HG03575 (cell line): ENCODE measurements at regions not wholly inside any gene's neighbourhood (a gene's known extent, or its start where the extent isn't known, plus 50 kb on each side); places are given as distances from the start of the nearest gene placed in this dataset.

ENCODE experiments used
- ATAC-seq: cut with Tn5 transposase; IDR thresholded peaks from one replicate; pipeline ENCODE4 v1.9.1; 2021; ENCODE audit not compliant: unreplicated experiment, insufficient number of reproducible peaks, low FRiP score; ENCODE audit errors: extremely low read depth

DNA sequence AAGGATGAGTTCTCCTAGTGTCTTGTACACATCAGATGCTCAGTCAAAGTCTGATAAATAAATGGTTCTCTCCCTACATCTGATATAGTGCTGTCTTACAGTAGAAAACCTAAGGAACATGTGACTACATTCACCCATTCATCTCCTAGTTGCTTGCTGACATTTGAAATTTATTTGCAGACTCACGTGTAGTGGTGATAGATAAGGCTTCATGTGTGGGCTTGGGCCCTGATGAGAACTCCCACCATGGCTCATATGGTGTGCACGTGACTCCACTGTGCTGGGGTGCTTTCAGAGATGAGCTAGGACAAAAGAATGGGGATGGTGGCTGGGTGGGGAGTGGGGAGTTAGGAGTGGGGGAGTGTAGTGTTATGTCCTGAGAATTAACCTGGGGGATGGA, 287.3 kb downstream of the RPS24 start:
- ATAC-seq: no peak

- no peak for ATAC-seq
Observed at GRCh38 chr10:78321500-78321899, 287.8 kb downstream of the RPS24 start.

DNA sequence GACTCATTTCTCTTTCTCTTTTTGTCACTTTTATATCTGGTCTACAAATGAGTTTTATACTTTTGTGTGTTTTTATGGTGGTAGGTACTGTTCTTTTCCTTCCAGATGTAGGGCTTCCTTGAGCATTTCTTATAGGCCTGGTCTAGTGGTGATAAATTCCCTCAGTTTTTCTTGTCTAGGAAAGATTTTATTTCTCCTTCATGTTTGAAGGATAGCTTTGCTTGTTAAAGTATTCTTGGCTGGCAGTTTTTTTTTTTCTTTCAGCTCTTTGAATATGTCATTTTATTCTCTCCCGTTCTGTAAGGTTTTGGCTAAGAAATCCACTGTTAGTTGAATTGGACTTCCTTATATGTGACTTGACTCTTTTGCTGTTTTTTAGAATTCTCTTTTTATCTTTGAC, 292.7 kb downstream of the RPS24 start:
- no peak for ATAC-seq

DNA sequence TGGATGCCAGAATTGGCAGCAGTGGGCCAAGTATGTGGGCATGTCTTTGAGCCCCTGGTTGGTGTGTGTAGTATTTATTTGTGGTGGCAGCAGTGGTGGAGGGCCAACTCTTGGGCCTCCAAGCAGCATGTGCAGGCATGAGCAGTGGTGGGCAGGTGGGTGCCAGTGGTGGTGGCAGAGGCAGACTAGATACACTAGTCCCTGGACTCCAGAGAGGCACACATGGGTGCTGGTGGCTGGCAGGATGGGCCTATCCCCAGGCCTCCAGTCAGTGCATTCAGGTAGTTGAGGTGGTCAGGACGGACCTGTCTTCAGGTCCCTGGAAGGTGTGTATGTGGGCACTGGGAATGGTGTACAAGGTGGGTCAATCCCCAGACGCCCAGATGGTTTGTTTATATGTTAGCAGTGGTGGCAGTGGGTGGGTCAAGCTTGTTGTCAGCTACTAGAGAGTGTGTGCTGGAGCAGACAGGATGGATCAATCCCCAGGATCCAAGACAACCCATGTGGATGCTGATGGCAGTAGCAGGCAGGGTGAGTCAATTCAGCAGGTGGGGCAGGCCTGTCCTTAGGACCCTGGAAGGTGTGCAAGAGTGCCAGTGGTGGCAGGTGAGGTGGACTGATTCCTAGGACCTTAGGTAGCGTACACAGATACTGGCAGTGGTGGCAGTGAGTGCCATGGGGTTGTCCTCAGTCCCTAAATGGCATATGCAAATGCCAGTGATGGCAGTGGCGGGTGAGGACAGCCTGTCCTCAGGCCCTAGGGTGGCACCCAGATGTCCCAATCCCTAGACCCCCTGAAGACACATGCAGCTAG, 294.3 kb downstream of the RPS24 start:
- ATAC-seq: no peak

DNA sequence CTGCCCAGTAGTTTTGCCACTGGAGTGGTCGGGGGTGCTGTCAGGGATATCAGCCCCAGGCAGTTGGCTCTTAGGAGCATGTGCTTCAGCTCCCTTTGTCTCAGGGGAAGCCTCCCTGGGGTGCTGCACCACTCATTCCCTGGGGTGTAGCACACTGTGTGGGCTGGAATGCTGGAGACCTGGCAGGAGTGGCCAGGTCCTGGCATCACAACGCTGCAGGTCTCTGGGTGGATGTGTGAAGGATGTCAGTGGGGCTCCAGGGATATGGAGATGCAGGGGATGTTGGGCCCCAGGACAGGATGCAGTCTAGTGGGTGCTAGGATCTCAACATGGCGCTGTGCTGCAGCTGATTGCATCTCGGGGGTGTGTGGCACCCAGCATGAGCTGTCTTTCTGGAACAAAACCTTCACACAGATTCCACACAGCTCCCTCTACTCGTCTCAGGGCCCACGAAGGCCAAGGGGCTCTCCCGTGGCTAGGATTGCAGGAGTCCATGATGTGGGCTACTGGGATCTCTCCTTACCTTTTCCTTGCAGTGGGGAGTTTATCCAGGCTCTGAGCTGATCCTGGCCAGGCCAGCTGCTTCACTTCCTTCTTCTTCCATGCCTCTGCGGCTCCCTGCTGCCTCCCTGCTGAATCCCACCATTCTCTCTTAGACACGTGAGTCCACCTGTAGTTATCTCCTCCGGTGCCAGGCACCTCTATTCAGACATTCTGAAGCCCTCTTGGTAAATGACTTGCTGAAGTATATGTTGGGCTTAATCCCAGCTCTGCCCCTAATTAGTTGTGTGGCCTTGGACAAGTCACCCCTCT, 295.1 kb downstream of the RPS24 start:
- ATAC-seq: no peak

- no peak for ATAC-seq
Observed at GRCh38 chr10:78330884-78331283, 297.2 kb downstream of the RPS24 start.

- no peak for ATAC-seq
Observed at GRCh38 chr10:78331391-78331922, 297.8 kb downstream of the RPS24 start.

DNA sequence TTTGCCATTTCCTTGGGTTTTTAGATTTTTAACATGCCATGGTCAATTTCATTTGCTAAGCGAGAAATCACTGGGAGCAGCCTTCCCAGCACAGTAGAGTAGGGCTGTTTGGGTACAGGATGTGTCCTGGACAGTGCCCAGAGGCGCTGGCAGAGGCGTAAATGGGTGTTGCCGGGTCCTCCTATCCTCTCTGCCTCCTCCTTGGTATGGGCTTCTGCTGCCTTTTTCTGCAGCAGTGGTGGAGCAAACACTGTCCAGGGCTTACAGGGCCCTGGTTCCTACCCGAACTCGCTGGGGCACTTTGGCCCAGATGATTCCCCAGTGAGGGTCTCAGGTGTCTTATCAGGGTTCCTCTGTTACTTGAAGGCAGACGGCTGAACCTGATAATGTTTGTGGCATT, 298.3 kb downstream of the RPS24 start:
- ATAC-seq: no peak

DNA sequence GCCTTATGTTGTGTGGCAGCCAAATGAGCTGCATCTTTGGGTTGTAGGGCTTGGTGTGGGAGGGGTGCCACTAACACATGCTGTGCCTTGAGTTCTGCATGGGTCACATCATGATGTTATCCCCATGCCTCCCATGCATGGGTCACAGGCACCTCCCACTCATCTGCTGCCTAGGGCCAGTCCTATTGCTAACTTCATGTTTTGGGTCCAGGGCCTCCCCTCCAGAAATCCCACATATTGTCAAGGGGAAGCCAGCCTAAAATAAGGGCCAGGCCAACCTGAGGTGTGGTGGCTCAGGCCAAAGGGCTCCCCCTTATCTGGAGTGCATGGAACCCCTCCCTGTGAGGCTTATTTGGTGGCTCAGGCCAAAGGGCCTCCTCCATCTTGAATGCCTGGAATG, 299.0 kb downstream of the RPS24 start:
- no peak for ATAC-seq

DNA sequence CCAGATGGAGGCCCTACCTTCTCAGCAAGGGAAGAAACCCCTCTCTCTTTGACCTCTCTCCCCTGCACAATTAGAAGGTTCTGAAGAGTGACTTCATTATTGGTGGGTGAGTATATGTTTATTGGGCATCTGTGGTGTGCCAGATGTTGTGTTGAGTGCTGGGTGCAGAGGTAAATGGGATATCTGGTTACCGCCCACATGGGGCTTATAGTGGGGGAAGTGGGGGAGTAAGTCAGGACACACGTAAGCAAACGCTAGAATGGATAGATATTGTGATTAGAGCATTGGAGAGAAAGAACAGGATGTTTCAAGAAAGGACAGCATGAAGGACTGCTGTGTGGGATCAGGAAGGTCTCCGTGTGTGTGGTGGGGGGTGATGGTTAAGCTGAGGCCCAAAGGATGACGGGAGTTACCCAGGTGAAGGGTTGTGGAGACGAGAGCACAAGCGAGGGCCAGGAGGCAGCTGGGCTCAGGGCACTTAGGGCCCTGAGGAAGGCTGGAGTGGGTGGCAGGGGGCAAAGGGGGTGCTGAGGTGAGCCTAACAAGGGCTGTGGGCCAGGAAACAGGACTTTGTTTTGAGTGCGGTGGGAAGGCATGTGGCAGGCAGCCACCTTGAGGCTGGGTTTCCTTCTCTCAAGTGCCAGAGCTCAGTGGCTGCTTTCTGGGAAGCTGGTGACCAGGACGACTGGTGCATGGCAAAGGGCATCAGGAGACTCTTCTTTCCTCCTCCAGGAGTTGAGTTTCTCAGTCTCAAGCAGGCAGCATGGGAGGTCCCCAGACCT, 299.9 kb downstream of the RPS24 start:
- ATAC-seq: no peak

DNA sequence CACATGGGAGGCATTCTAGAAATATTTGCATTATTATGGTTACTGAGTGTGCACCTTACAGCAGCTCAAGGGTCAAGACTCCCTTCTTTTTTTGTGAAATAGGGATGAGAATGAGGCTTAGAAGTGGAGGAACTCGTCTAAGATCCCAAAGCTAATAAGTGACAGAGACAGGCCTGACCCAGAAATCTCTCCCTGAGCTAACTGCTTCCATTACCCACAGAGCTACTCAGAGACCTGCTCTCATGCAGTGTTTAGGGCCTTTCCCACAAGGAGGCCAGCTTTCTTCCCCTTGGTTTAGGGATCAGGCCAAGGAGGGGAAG, 301.7 kb downstream of the RPS24 start:
- ATAC-seq: no peak

DNA sequence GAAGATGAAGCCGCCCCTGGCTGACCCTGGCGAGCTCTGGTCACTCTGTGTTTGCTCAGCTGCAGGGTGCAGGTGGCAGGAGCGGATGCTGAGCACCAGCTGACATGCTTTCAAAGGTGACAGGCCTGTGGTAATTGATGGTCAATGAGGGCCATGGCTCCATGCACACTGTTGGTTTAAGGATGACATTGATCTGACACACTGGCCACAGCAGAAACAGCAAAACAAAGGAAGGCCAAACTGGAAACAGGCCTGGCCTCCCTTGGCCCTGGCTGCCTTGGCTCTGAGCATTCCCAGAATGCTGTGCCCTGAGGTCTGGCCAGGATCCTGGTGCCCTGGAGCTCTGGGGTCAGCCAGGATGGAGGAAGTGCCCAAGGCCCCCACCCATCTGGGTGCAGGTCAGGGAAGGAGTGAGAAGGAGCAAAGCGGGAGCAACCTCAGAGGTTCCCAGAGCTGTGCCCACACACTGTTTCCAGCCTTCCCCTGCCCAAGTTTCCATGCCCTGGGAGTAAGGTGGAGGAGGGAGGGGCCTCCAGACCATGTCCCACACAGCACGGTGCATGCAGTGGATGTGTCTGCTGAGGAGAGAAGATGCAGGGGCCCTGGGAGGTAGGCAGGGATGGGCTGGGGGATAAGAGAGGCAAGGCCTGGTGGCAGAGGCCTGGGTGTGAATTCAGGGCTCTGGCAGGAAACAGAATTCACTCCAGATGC, 302.2 kb downstream of the RPS24 start:
- ATAC-seq: no peak

DNA sequence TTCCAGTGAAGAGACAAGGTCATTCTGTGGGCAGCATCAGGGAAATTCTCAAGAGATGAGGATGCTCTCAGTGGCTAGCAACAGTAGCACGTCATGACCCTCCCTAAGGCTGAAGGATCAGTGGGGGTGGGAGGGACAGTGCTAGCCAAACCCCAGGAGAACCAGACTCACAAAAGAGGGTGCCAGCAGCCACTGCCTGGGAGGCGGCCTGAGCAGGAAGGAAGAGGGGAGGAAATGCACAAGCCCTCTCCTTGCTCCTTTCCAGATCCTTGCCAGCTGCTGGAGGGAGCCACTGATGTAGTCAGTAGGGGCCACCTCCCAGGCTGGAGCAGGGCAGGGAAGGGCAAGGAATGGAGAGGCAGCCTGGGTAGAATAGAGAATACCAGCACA, 302.7 kb downstream of the RPS24 start:
- ATAC-seq: no peak

DNA sequence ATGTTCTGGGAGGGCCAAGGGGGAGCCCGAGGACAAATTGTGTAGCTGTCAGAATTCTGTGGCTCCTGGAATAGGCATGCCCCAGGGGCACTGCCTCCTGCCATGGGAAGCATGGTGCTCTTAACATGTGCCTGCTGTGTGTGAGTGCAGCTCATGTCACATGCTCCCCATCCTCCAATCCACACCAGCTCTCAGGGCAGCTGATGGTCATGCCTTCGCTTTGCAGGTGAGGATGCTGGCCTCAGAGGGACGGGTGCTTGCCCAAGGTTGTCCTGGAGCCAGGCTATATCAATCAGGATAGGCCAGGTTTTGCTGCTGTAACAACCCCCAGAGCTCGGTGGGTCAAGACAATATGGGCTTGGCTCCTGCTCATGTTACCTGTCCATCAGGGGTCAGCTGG, 303.4 kb downstream of the RPS24 start:
- no peak for ATAC-seq

GRCh38 chr10:78337646-78338391, 304.2 kb downstream of the RPS24 start:
- ATAC-seq: no peak

DNA sequence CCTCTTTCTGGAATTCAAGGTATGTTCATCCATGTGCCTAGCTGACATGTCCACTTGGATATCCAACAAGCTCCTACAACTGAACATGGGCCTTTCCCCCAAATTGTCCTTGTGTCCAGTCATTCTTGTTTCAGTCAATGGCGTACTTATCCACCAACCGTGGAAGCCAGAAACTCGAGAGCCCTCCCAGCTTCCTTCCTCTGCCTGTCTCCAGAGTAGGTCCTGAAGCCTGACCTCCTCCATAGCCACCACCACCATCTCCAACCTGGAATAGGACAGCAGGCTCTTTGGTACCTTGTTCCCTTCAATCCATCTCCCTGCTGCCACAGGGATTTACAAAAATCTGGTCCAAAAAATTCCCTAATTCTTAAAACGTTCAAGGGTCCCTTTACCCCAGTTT, 305.1 kb downstream of the RPS24 start:
- ATAC-seq: no peak

GRCh38 chr10:78339251-78339650, 305.6 kb downstream of the RPS24 start:
- ATAC-seq: no peak

- no peak for ATAC-seq
Observed at GRCh38 chr10:78341953-78342614, 308.4 kb downstream of the RPS24 start.
